IMR-90 (cell line): ENCODE measurements at regions not wholly inside any gene's neighbourhood (a gene's known extent, or its start where the extent isn't known, plus 50 kb on each side); places are given as distances from the start of the nearest gene placed in this dataset.
A peak's percentile ranks its signal among the peaks of the same experiment; 100 is the strongest.

ENCODE experiments used
- ATAC-seq: fragments of 200-7000 bp; cut with Tn5 transposase; 2 replicates; pipeline ENCODE4 v1.9.1; 2020; ENCODE audit warnings: low read depth, mild to moderate bottlenecking, moderate library complexity
- BruUV-seq: library from RNA; stranded (reverse); fragments of 400-500 nt; replicated peaks from 2 replicates; lab custom pipeline; 2021; lab: Mats Ljungman, UMichigan
- CTCF ChIA-PET: fragments of 300-600 bp; formaldehyde crosslinking; extraction: SDS; loops from one replicate; lab custom pipeline; 2021; ENCODE audit warnings: antibody characterized with exemption; lab: Yijun Ruan, JAX
- POLR2A ChIA-PET: fragments of 300-600 bp; sonication (Branson Sonifier 250); formaldehyde crosslinking; loops from one replicate; lab custom pipeline; 2022; ENCODE audit warnings: antibody characterized with exemption; ENCODE audit not compliant: unreplicated experiment; lab: Charles Lee
- DNase-seq: peaks from one replicate; pipeline ENCODE4 v3.0.0; 2013
- H2AFZ ChIP-seq: replicated peaks from 2 replicates; pipeline ENCODE3; 2013; ENCODE audit warnings: low read length, mild to moderate bottlenecking; ENCODE audit not compliant: poor library complexity
- H2AK5ac ChIP-seq: 2 replicates; pipeline ENCODE4 v1.6.1; 2013; ENCODE audit warnings: low read depth, low read length, inconsistent platforms
- H2AK9ac ChIP-seq: replicated peaks from 2 replicates; pipeline ENCODE3; 2013; ENCODE audit warnings: mild to moderate bottlenecking, low read depth, low read length, moderate library complexity; ENCODE audit not compliant: poor library complexity
- H2BK120ac ChIP-seq: 2 replicates; pipeline ENCODE4 v1.6.1; 2013; ENCODE audit warnings: low read depth, low read length, inconsistent platforms
- H2BK15ac ChIP-seq: 3 replicates; pipeline ENCODE4 v1.6.1; 2013; ENCODE audit warnings: low read depth, low read length, inconsistent platforms
- H2BK20ac ChIP-seq: 2 replicates; pipeline ENCODE4 v1.6.1; 2013; ENCODE audit warnings: low read depth, mild to moderate bottlenecking, inconsistent platforms, low read length, moderate library complexity
- H2BK5ac ChIP-seq: 2 replicates; pipeline ENCODE4 v1.6.1; 2013; ENCODE audit warnings: mild to moderate bottlenecking, low read depth, low read length, inconsistent platforms; ENCODE audit not compliant: poor library complexity, severe bottlenecking
- H3K14ac ChIP-seq: replicated peaks from 2 replicates; pipeline ENCODE4 v1.6.1; 2013; ENCODE audit warnings: low read depth, low read length, inconsistent platforms
- H3K18ac ChIP-seq: 2 replicates; pipeline ENCODE4 v1.6.1; 2013; ENCODE audit warnings: low read depth, low read length, control low read depth
- H3K23ac ChIP-seq: 2 replicates; pipeline ENCODE4 v1.6.1; 2013; ENCODE audit warnings: low read depth, low read length, inconsistent platforms
- H3K27ac ChIP-seq: 2 replicates; pipeline ENCODE4 v1.5.1; 2013; ENCODE audit warnings: mild to moderate bottlenecking, control low read depth, low read length; ENCODE audit not compliant: insufficient read depth
- H3K27me3 ChIP-seq: 2 replicates; pipeline ENCODE4 v1.6.1; 2013; ENCODE audit warnings: low read length; ENCODE audit not compliant: control insufficient read depth, insufficient read depth
- H3K36me3 ChIP-seq: 2 replicates; pipeline ENCODE4 v1.6.1; 2013; ENCODE audit warnings: low read length, mixed read lengths; ENCODE audit not compliant: control insufficient read depth, insufficient read depth
- H3K4ac ChIP-seq: 2 replicates; pipeline ENCODE4 v1.6.1; 2013; ENCODE audit warnings: low read depth, low read length, inconsistent platforms
- H3K4me1 ChIP-seq: 2 replicates; pipeline ENCODE4 v1.6.1; 2013; ENCODE audit warnings: low read length, mixed read lengths; ENCODE audit not compliant: control insufficient read depth, insufficient read depth
- H3K4me2 ChIP-seq: 2 replicates; pipeline ENCODE4 v1.6.1; 2013; ENCODE audit warnings: low read depth, mild to moderate bottlenecking, control low read depth, low read length, moderate library complexity
- H3K4me3 ChIP-seq: 2 replicates; pipeline ENCODE4 v1.5.1; 2013; ENCODE audit warnings: low read depth, mild to moderate bottlenecking, control low read depth, low read length, moderate library complexity; ENCODE audit not compliant: insufficient read depth
- H3K56ac ChIP-seq: 2 replicates; pipeline ENCODE4 v1.6.1; 2013; ENCODE audit warnings: low read length, inconsistent platforms; ENCODE audit not compliant: insufficient read depth; ENCODE audit errors: extremely low read depth
- H3K79me1 ChIP-seq, 2 experiments: 2 replicates each; pipeline ENCODE4 v1.6.1; 2013; ENCODE audit warnings: low read length in 2 of 2, inconsistent platforms in 1 of 2, low read depth in 1 of 2
- H3K9ac ChIP-seq: 2 replicates; pipeline ENCODE4 v1.6.1; 2013; ENCODE audit warnings: low read depth, low read length, control low read depth
- H3K9me1 ChIP-seq: 2 replicates; pipeline ENCODE4 v1.6.1; 2013; ENCODE audit warnings: low read length, inconsistent platforms; ENCODE audit not compliant: insufficient read depth
- H3K9me3 ChIP-seq: 2 replicates; pipeline ENCODE4 v1.6.1; 2013; ENCODE audit warnings: low read length; ENCODE audit not compliant: control insufficient read depth, insufficient read depth
- H4K20me1 ChIP-seq: 2 replicates; pipeline ENCODE4 v1.6.1; 2013; ENCODE audit warnings: low read length, inconsistent platforms; ENCODE audit not compliant: insufficient read depth
- H4K5ac ChIP-seq: 2 replicates; pipeline ENCODE4 v1.6.1; 2013; ENCODE audit warnings: mild to moderate bottlenecking, low read depth, low read length, control low read depth
- H4K8ac ChIP-seq, 2 experiments: 2 replicates each; pipeline ENCODE4 v1.6.1; 2013; ENCODE audit warnings: low read depth in 2 of 2, low read length in 2 of 2, control low read depth in 1 of 2, inconsistent platforms in 1 of 2
- H4K91ac ChIP-seq: 2 replicates; pipeline ENCODE4 v1.6.1; 2013; ENCODE audit warnings: low read depth, low read length, inconsistent platforms; ENCODE audit not compliant: insufficient read depth
- BHLHE40 ChIP-seq: fragments of 150-350 bp; IDR thresholded peaks from 2 replicates; pipeline ENCODE4 v1.6.1; 2016; ENCODE audit warnings: mild to moderate bottlenecking, low read depth, low read length
- FOS ChIP-seq: fragments of 150-350 bp; IDR thresholded peaks from 2 replicates; pipeline ENCODE4 v1.6.1; 2016; ENCODE audit warnings: low read depth, low read length
- MAZ ChIP-seq: IDR thresholded peaks from 2 replicates; pipeline ENCODE4 v1.6.1; 2012; ENCODE audit warnings: low read depth, mild to moderate bottlenecking, low read length, improper control_type of control experiment, moderate library complexity, borderline replicate concordance
- NFE2L2 ChIP-seq: fragments of 150-350 bp; IDR thresholded peaks from 2 replicates; pipeline ENCODE4 v1.6.1; 2016; ENCODE audit warnings: low read depth, mild to moderate bottlenecking, low read length
- RCOR1 ChIP-seq: IDR thresholded peaks from 2 replicates; pipeline ENCODE4 v1.6.1; 2012; ENCODE audit warnings: mild to moderate bottlenecking, low read length, improper control_type of control experiment; ENCODE audit not compliant: insufficient replicate concordance
- WGBS, 2 experiments: methylation state at CpG; one replicate each; pipeline versions ENCODE4 v1.1.5 to v1.1.7; 2013; ENCODE audit warnings: missing lambda C conversion rate in 2 of 2; ENCODE audit not compliant: insufficient read length in 1 of 2; ENCODE audit errors: extremely low coverage in 2 of 2; 5-methylcytosine and 5-hydroxymethylcytosine counted together
- dilution Hi-C: fragments of 300-500 bp; cut with HindIII; formaldehyde crosslinking; loops from one replicate; pipeline ENCODE4 v1.14.3; 2018; ENCODE audit warnings: low sequenced_read_pairs; ENCODE audit not compliant: unreplicated experiment
- in situ Hi-C: fragments of 300-500 bp; cut with MboI; formaldehyde crosslinking; loops from 3 replicates; pipeline ENCODE4 v1.14.3; 2019; ENCODE audit warnings: low sequenced_read_pairs, inconsistent platforms, mixed read lengths
- intact Hi-C: fragments of 100-400 bp; cut with micrococcal nuclease; formaldehyde crosslinking; loops from 2 replicates; pipeline ENCODE4 v1.10.0; 2022
- TF ChIP-seq, protein P1 (sequence below): conservative IDR thresholded peaks from 2 replicates; pipeline ENCODE4 v1.5.1; 2012; ENCODE audit warnings: mild to moderate bottlenecking, low read depth, low read length, improper control_type of control experiment

DNA sequence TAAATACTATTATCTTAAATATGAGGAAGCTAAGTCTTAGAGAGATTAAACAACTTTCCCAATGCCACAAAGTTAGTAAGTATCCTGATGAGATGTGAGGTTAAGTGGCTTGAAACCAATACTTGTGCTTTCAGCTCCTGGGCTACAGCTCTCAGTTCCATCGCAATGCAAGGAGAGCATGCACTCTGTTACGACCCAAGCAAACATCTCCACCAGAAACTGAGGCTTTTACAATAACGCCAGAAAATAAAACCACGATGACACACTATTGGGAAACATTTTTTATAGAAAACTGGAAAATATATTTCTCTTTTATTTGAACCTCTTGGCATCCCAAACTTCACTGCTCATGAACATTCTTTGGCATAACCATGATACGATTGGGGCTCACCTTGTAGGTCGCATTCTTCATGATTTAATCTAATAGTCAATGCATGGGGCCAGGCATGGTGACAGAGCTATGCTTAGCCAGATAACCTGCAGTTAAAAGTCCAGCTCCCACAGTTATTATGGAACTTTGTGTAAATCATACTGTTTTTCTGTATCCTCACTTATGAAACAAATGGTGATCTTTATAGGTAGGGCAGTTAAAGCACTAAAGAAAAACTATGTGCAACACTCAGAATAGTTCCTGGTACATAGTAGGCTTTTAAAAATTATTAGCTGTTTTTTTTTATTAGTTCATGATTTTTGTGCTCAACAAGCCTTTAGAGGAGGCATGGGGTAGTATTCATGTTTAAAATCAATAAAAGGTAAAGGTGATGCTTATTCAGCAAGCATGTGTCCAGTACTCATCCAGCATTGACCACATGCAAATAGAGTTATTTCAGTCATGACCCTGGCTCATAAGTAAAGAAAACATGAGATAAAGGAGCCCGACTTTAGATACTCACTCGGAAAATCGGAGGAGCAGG is 238.3 kb upstream of the TRIB2 start:
- H2BK15ac ChIP-seq, result peak overlapping the region; percentile 19; the same call in 1 of the 3 replicates
- no peaks in the 10 kb centered on the region for H3K9me1 ChIP-seq
- H3K4me3 ChIP-seq, result no peak overlapping the region
- CTCF ChIA-PET, result no interaction called here
- H3K79me1 ChIP-seq, result no peaks in the 10 kb centered on the region
- H3K18ac ChIP-seq, result peak overlapping the region; percentile 24; the same call in 1 of the 2 replicates
- peak overlapping the region; percentile 28; the same call in 1 of the 2 replicates for H2BK120ac ChIP-seq
- intact Hi-C loops, result no loop called here
- no peak overlapping the region for H4K8ac ChIP-seq
- no peaks in the 10 kb centered on the region for H3K36me3 ChIP-seq
- H3K27ac ChIP-seq, result no peak overlapping the region
- no CpG with 5 or more reads among the region's 9 CpGs for WGBS, 2 experiments
- peaks cover 3% of the 10 kb centered on the region; the same call in 1 of the 2 replicates for H3K4me1 ChIP-seq
- in situ Hi-C loops, result no loop called here
- H2BK20ac ChIP-seq, result peak overlapping the region; percentile 49; the same call in 1 of the 2 replicates
- ATAC-seq (no peak; the same call in 1 of the 2 replicates), DNase-seq (peak; percentile 21)
- no peaks in the 10 kb centered on the region for H4K20me1 ChIP-seq
- dilution Hi-C loops, result no loop called here
- no peaks in the 10 kb centered on the region for H3K27me3 ChIP-seq
- no peak overlapping the region for H2BK5ac ChIP-seq
- BruUV-seq, result no TSS peak
- POLR2A ChIA-PET, result no interaction called here
- no peaks in the 10 kb centered on the region for H3K9me3 ChIP-seq
- no peak overlapping the region for H3K9ac ChIP-seq
- H3K4me2 ChIP-seq, result peak overlapping the region; percentile 20; the same call in 1 of the 2 replicates
- H3K4ac ChIP-seq, result peak overlapping the region; percentile 62; the same call in 1 of the 2 replicates
- no peak overlapping the region for H2AK5ac ChIP-seq
- H4K5ac ChIP-seq, result no peak overlapping the region; the same call in 1 of the 2 replicates
- no peak overlapping the region for H3K56ac ChIP-seq
- H2AFZ ChIP-seq, result no peak overlapping the region
- H3K23ac ChIP-seq, result no peak overlapping the region
- peak overlapping the region; percentile 34 for H3K14ac ChIP-seq
- TF ChIP-seq, protein P1, sequence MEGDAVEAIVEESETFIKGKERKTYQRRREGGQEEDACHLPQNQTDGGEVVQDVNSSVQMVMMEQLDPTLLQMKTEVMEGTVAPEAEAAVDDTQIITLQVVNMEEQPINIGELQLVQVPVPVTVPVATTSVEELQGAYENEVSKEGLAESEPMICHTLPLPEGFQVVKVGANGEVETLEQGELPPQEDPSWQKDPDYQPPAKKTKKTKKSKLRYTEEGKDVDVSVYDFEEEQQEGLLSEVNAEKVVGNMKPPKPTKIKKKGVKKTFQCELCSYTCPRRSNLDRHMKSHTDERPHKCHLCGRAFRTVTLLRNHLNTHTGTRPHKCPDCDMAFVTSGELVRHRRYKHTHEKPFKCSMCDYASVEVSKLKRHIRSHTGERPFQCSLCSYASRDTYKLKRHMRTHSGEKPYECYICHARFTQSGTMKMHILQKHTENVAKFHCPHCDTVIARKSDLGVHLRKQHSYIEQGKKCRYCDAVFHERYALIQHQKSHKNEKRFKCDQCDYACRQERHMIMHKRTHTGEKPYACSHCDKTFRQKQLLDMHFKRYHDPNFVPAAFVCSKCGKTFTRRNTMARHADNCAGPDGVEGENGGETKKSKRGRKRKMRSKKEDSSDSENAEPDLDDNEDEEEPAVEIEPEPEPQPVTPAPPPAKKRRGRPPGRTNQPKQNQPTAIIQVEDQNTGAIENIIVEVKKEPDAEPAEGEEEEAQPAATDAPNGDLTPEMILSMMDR, result no peak
- TF ChIP-seq MAZ, result no peak
- no peak for TF ChIP-seq RCOR1
- TF ChIP-seq NFE2L2, result no peak
- TF ChIP-seq BHLHE40, result no peak
- no peak for TF ChIP-seq FOS
- H4K91ac ChIP-seq, result peak overlapping the region; percentile 39; the same call in 1 of the 2 replicates
- H2AK9ac ChIP-seq, result no peak overlapping the region
